ENCODE measurements at regions not wholly inside any gene's neighbourhood (a gene's known extent, or its start where the extent isn't known, plus 50 kb on each side); places are given as distances from the start of the nearest gene placed in this dataset.

DNA sequence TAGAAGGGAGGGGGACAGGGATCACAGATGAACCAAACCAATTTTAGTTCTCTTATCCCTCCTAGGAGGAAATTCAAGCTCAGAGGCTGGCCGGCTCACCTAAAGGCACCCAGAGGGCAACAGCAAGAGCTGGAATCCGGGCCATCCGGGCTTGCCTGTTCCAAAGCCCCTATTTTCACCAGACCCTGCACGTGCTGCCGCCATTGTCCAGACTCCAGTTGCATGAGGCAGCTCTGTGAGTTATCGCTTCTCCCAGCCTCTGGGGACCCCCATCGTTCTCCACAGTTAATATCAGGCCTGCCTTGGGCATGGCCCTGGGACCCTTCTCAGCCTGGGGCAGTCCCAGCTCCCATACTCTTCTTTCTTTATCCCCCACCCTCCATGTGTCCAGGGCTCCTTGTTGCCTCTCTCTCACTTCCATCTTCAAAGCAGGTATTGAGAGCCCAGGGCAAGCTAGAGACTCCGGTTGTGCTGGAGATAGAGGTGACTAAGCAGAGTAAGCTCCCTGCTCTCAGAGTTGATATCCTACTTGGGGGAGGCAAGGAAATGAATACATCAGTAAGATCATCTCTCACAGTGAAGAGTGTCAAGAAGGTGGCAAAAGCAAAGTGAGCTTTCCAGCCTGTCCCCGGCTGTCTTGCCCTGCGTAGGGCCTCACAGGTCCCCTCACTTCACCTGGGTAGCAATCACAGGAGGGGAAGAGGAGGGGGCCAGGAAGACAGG is 322.8 kb downstream of the UACA start:
- DNase-seq, result no peak

DNA sequence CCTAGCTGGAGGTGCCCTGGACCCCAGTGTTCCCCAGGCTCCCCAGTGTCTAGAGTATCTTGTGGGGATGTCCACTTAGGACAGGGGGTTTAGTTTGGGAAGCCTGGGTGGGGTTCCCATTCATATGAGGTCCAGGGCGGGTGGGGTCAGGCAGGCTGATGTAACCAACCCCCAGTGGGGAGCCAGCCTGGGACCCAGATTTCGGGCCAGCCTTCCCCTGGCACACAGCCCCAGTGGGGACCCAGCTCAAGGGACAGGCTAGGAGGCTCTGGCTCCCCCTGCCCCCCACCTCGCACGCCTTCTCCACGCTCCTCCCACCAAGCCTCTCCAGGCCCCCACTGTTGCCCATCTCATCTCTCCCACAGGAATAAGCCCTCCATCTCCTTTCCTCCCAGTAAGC is 323.5 kb downstream of the UACA start:
- no peak for DNase-seq

DNA sequence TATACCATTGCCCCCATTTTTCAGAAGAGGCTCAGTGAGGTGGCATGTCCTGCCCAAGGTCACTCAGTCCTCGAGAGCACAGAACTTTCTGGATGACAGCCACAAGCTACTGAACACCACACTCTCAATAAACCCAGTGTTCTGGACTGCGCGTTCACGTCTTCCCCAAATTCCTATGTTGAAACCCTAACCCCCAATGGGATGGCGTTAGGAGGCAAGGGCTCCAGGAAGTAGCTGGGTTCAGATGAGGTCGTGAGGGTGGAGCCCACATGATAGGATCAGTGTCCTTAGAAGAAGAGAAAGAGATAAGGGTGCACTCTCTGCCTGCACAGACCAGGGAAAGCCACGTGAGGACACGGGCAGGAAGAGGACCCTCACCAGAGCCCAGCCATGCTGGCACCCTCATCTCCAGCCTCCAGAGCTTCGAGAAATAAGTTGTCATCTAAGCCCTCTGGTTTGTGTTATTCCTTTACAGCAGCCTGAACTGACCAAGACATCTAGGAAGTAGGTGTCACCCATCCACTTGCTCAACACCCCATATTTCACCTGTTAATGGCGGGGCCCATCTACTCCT is 324.0 kb downstream of the UACA start:
- no peak for DNase-seq

DNA sequence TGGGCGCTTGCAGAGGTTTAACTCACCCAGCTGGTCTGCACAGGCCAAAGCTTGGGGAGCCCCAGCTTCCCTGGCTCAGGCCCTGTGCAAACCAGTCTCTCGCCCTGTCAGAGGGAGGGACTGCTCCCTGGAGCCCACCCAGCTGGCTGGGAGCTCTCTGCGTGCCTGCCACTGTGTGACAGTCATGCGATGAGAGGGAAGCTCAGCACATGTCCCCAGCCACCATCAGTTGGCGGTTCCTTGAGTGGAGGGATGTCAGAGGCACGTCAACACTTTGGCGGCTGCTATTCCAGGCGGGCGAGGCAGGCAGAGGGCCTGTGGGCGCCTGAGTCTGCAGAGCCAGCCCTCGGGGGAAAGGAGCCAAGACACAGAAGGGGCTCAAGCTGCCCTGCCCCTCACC is 324.6 kb downstream of the UACA start:
- no peak for DNase-seq

DNA sequence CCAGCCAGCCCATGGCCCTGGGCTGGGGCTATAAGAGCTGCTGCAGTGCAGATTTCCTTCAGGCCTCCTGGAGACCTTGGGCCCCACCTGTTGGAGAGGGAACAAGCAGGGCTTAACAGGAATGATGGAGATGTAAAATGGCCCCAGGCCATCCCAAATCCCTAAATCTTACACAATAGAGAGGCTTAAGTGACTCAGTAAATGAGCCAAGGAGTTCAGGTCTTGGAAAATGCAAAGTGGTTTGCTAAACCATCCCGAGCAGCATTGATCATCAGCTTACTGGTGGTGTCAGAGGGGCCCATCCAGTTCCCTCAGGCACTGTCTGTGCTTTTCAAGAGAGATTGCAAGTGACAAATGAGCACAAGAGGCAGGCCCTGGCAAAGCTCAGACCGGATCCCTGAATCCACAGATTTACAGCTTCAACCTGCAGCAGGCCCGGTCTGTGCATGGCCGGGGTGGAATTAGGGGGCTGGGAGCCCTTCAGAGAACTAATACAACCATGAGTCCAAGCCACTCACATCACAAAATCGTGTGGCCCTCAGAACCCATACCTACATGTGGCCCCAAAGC is 325.4 kb downstream of the UACA start:
- DNase-seq, result no peak

DNA sequence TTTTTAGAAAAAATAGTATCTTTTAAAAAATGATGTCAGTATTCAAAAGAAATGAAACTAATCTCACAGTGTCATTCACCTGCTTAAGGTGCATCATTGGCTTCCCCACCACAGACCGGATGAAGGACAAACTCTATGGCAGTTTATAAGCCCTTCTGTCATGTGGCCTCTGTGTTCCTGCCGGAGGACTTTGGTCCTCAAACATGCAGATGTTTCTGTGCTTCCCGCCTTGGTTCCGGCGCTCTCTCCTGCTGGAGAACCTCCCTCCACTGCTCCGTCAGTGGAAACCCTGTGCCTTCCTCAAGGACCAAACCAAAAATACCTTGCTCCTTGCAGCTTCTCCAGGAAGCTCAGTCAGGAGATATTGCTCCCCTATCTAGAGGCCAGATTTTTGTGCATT is 326.3 kb downstream of the UACA start:
- DNase-seq, result no peak

DNA sequence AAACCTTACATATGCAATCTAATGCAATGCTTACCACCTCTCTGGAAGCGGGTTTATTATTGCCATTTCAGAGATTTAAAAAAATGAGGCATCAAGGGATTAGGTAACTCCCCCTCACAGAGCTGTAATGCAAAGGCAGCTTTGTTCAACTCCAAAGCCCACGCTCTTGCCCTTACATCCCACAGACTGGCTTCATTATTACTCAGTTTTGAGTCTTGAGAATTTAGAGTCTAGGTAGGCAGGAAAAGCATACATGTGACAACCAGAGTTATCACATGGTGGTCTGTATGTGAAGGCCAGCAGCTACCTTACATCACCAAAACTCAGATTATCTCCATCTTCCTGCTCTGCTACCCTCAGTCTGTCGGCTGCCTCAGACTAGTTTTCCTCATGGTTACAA is 326.9 kb downstream of the UACA start:
- DNase-seq, result no peak

DNA sequence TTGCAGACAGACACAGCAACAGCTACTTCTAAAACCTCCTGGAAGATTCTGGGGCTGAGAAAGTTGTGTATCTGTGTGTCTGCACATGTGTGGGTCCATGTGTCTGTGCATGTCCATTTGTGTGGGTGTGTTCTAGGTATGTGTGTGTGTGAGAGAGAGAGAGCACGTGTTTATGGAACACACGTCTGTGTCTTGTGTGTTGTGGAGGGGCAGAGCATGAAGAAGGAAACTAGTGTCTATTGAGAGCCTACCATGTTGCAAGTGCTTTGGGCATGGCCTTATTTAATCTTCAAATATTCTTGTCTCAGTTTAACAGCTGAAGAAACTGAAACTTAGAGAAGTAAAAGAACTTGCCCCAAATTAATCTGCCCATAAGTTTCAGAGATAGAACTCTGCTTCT is 327.5 kb downstream of the UACA start:
- DNase-seq, result no peak

DNA sequence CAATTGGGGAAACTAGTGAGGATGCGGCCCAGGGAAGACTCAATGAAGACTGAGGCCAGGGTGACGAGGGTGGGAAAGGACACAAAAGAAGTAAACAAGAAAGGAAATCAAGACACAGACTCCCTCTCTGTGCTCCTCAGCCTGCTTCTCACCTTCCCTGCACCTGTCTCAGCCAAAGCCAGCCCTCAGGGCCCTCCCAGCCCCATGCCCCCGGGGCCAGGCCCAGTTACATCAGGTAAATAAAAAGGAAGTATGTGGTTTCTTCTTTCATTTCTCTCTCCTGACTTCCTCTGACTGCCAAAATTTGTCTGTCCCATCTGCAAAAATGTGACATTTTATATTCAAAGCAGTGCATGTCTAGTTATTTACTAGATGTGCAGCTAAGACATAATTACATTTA is 328.0 kb downstream of the UACA start:
- DNase-seq, result no peak

DNA sequence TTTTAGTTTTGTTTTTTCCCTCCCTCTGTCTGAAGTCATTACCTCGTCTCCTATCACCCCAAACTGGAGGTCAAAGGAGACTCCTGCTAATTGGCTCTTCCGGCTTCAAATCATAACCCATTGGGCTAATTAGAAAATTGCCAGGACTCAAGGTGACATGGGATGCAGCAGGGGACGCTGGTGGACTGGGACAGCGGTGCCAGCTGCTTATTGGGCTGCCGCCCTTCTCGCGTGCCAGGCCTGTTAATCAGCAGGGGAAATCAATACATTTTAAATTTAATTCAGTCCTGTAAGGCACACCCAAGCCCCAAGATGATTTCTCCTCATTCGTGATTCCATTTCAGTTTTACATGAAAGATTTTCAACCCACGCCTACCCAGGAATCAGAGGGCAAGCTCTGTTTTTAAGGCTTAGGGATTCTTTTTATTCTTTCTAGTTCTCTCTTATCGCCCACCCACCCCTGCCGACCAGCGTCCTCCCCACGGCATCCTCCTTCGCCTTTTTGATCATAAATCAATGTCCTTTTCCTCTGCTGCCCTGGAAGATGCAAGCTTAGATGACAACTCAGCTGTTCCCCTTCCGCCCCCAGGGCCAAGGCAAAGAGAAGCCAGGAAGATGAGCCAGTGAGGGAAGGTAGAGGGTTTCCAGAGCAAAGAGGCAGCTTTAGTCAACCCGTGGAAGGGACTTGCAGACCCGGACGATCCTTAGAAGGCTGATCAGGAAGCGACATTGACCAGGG is 329.6 kb downstream of the UACA start:
- DNase-seq, result no peak

DNA sequence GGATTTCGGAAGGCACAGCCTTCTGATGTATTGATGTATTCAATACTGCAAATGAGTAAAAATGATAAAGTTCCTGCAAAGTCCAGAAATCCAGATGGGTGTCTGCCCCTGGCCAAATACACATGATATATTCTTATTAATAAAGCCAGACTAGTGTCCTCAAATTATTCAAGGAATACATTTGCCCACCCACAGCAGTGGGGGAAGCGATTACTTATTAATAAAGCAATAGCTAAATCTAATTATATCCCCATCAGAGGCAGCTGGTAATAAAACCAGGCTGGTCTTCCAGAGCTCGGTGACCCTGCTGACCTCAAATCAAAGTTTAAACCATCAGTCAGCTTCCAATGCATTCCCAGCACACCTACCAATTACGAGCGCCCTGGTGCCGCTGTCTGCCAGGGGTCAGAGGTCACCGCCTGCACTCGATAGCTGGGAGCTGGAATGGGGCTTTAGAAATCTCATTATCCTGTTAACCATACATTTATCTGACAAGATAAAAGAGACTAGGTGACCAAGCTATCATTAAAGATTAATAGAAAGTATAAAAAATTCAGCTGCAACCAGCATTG is 330.3 kb downstream of the UACA start:
- DNase-seq, result no peak

DNA sequence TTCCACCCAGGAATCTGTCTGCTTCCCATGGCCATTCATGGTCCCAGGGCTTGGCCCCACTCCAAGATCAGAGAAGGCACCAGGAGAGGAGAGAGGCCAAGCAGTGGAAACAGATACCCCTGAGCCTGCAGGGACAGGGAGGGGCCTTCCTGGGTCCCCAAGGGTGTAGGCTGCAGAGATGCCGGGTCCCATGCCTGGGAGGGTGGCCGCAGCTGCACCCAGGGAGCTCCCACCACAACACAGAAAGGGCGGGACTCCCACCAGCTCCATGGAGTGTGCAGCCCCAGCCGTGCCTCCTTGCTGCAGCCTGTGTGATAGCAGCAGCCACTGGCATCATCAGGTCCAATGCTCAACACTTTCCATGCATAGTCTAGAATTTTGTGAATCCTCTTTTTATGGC is 331.5 kb downstream of the UACA start:
- no peak for DNase-seq

DNA sequence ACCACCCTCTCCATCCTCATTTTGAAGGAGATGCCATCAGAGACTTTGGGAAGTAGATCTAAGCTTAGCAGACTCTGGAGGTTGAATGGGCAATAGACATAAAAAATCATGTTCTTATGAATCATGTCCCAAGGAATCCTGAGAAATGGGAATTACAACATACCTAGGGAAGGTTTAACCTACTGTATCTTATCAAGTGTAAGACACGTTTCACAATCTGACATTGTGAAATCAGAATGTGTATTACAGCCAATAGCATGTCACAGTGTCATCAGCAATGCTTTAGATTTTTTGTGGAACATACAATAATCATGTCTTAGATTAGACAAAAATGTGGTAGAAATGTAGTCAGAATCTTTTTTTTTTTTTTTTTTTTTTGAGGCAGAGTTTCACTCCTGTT is 332.4 kb upstream of the TLE3 start:
- DNase-seq, result no peak

DNA sequence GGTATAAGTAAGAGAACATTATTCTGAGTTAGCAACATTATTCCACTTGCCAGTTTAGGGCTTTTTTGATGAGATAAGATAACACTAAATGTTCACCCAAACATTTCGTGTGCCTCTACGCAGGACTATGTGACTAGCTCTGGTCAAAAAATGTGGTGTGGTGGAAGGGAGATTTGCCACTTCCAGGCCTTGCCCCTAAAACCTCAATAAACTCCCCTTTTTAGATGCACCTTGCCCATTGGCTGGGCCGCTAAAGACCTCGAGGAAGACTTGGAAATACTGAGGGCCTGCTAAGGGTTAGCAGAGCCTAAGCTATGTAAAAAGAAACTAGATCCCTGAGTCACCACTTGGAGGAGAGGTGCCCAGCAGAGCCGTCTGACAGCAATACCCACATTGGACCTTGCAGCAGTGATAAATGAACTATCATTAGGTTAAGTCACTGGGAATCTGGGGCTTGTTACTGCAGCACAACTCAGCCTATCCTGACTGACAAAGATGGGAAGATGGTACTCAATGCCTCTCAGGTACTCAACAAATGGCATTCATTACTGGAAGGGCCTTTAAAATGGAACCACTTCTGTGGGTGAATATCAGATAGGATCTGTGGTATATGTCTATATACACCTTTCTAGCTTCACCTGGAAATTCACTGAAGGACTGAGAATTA is 331.5 kb upstream of the TLE3 start:
- DNase-seq, result no peak

DNA sequence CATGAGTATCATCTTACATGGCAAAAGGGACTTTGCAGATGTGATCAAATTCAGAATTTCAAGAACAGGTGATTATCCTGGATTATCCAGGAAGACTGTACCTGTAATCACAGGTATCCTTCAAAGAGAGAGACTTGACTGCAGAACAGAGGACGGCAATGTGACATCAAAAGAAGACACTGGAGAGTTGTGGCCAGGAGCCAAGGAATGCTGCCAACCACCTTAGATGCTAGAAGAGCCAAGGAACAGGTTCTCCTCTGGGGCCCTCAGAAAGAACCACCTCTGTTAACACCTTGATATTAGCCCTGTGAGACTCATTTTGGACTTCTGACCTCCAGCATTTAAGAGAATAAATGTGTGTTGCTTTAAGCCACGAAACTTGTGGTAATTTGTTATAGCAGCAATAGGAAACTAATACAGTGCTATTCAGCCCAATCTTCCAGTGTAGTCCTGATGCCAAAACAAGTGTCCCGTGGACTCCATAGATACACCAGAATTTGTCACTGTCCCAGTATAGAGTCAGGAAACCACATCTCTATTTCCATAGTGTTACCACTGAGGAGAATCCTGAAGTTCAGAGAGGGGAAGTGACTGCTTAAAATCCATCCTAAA is 330.6 kb upstream of the TLE3 start:
- no peak for DNase-seq

DNA sequence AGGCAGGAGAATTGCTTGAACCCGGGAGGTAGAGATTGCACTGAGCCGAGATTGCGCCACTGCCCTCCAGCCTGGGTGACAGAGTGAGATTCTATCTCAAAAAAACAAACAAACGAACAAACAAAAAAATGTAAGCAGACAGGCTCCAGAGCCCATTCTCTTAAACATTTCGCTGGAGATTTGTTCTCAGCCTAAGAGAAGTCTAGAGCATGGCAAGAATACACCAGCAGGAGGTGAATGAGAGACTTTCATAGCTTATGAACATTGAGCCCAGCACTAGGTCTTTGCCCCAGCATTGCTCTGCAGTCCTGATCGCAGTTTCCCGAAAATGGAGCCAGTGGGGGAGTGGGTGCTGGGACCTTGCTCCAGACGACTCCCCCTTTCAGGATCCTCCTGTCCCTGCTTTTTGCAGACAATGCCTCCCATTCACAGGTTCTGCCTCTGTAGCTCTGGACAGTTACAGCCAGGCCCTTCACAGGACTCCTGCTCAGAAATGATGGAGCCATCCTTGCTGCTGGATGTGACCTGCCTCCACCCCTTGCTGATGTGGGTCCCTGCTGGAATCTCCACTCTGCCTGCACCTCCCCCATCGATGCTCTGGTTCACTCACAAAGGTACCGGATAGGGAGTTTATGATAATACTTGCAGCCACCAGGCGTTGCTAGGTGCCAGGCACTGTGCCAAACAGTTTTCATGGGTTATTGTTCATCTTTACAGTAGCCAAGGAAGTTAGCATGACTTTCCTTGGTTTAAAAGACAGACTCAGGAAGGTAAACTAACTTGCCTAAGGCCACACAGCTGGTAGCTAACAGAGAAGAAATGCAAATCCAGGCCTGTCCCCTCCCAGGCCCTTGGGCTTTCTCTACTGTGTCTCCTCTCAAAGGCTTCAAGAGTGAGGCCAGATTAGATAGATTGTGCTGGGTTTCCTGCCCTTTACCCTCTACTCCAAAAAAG is 329.7 kb upstream of the TLE3 start:
- DNase-seq, result no peak

DNA sequence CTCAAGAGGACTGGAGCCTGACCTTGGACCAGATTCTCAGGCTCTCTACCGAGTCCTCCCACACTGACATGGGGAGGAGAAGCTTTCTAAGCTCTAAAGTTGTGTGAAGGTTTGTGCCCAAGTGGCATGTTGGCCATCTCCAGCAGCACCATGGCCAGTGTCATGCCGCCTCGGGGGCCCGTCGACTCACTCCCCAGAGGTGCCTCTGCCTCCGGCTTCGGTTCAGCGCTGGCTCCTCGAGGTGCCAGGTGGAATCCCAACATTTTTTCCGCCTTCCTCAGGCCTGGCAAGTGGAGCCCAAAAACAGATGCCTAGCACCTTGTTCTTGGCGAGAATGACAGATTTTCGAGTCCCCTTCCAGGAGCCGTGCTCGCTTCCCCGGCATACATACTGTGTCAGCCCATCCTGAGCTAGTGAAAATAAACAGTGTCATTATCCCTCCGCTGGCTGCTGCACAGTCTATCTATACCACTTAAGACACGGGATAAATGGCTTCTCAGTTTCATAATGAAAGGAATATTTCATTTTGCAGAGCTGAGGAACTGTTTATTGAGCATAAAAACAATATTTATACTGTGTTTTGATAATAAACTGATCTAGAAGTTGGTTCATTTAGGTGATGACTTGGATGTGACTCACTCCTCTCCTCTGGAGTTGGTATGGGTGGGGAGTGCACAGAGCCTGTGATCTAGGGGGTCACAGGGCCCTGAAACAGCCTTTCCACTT is 328.5 kb upstream of the TLE3 start:
- DNase-seq, result no peak

DNA sequence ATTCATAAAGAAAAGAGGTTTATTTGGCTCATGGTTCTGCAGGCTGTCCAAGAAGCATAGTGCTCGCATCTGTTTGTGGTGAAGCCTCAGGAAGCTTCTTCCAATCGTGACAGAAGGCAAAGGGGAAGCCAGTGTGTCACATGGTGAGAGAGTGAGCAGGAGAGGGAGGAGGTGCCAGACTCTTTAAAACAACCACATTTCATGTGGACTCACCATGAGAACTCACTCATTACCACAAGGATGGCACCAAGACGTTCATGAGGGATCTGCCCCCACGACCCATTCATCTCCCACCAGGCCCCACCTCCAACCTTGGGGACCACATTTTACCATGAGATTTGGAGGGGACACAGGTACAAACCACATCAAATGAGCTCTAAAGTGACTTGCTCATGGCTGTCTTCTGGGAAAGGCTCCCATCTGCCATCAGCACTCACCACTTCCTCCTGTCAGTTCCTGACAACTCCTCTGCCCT is 327.3 kb upstream of the TLE3 start:
- no peak for DNase-seq

DNA sequence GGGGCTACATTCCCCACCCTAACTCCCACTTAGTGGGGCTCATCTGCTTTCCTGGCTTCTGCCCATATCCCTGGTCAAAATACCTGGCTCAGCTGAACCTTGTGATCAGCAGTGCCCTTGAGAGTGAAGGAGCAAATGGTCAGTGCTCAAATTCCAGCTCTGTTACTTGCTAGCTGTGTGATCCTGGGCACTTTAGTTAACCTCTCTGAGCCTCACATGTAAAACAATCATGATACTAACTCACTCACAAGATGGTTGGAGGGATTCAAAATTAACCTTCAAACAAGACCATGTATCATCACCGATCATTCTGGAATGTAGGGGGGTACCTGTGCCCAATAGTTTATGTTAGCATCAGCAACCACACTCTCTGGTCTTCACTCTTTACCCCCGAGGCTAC is 325.6 kb upstream of the TLE3 start:
- no peak for DNase-seq

DNA sequence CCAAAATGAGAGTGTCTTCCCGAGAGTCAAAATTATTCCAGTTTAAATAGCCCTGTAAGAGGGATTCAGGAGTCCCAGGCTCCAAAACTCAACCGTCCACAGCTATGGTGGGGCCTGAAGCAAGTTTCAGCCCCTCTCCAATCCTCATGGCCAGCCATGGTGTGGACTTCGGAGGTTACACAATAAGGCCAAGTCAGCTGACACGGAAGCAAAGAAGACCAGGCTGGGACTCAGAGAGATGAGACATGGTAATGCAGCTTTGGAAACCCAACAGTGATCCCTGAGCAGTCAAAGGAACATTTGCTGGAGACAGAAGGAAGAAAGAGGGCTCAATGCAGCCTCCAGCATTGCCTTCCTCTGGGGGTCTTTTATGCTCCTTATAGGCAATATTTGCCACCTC is 324.6 kb upstream of the TLE3 start:
- no peak for DNase-seq
